Mesendoderm (in vitro differentiated cells): ENCODE measurements at regions not wholly inside any gene's neighbourhood (a gene's known extent, or its start where the extent isn't known, plus 50 kb on each side); places are given as distances from the start of the nearest gene placed in this dataset.

Experiments used
- DNase-seq: peaks from one replicate; pipeline ENCODE4 v3.0.0; 2013
- H2AK5ac ChIP-seq: 2 replicates; pipeline ENCODE4 v1.6.1; 2013; ENCODE audit warnings: low read length, inconsistent platforms
- H2BK120ac ChIP-seq: 2 replicates; pipeline ENCODE4 v1.6.1; 2013; ENCODE audit warnings: low read depth, mild to moderate bottlenecking, low read length, moderate library complexity, mixed read lengths
- H2BK15ac ChIP-seq: replicated peaks from 2 replicates; pipeline ENCODE4 v1.6.1; 2013; ENCODE audit warnings: low read depth, mild to moderate bottlenecking, moderate library complexity
- H2BK5ac ChIP-seq: 2 replicates; pipeline ENCODE4 v1.6.1; 2013; ENCODE audit warnings: low read length, inconsistent platforms
- H3K18ac ChIP-seq: 2 replicates; pipeline ENCODE4 v1.6.1; 2013; ENCODE audit warnings: mild to moderate bottlenecking, low read length, mixed read lengths
- H3K23ac ChIP-seq: one replicate; pipeline ENCODE4 v1.6.1; 2013; ENCODE audit warnings: low read length
- H3K27ac ChIP-seq: 2 replicates; pipeline ENCODE4 v1.5.1; 2013; ENCODE audit warnings: low read depth, mild to moderate bottlenecking, inconsistent platforms, low read length, moderate library complexity
- H3K27me3 ChIP-seq: 2 replicates; pipeline ENCODE4 v1.6.1; 2013; ENCODE audit warnings: low read length, control low read depth, mild to moderate bottlenecking, inconsistent platforms; ENCODE audit not compliant: insufficient read depth, poor library complexity
- H3K36me3 ChIP-seq: 2 replicates; pipeline ENCODE4 v1.6.1; 2013; ENCODE audit warnings: low read length, inconsistent platforms; ENCODE audit not compliant: control insufficient read depth, insufficient read depth
- H3K4ac ChIP-seq: one replicate; pipeline ENCODE4 v1.6.1; 2013; ENCODE audit warnings: low read depth, mild to moderate bottlenecking, low read length, moderate library complexity
- H3K4me1 ChIP-seq: 2 replicates; pipeline ENCODE4 v1.6.1; 2013; ENCODE audit warnings: low read depth, low read length, inconsistent platforms; ENCODE audit not compliant: control insufficient read depth
- H3K4me2 ChIP-seq: 2 replicates; pipeline ENCODE4 v1.6.1; 2013; ENCODE audit warnings: low read length
- H3K4me3 ChIP-seq: 2 replicates; pipeline ENCODE4 v1.5.1; 2013; ENCODE audit warnings: mild to moderate bottlenecking, low read length
- H3K56ac ChIP-seq: one replicate; pipeline ENCODE4 v1.6.1; 2013; ENCODE audit warnings: low read length
- H3K79me1 ChIP-seq: 2 replicates; pipeline ENCODE4 v1.6.1; 2013; ENCODE audit warnings: low read length, inconsistent platforms
- H3K79me2 ChIP-seq: 2 replicates; pipeline ENCODE4 v1.6.1; 2013; ENCODE audit warnings: mild to moderate bottlenecking, low read length; ENCODE audit not compliant: control insufficient read depth, insufficient read depth
- H3K9ac ChIP-seq: 2 replicates; pipeline ENCODE4 v1.6.1; 2013; ENCODE audit warnings: low read length, inconsistent platforms
- H4K5ac ChIP-seq: one replicate; pipeline ENCODE4 v1.6.1; 2013; ENCODE audit warnings: low read length
- H4K8ac ChIP-seq: one replicate; pipeline ENCODE4 v1.6.1; 2013; ENCODE audit warnings: low read depth, mild to moderate bottlenecking, control low read depth, low read length, moderate library complexity
- WGBS: extraction: QIAGEN DNeasy Blood & Tissue Kit; methylation state at CpG from one replicate; pipeline ENCODE4 v1.1.7; 2013; ENCODE audit warnings: low lambda C conversion rate, missing lambda C conversion rate; ENCODE audit not compliant: insufficient coverage; ENCODE audit errors: extremely low coverage; 5-methylcytosine and 5-hydroxymethylcytosine counted together

- peaks cover 9% of the 10 kb centered on the region for H3K4me1 ChIP-seq
- WGBS, result no CpG with 5 or more reads among the region's 2 CpGs
- H3K79me2 ChIP-seq, result no peaks in the 10 kb centered on the region
- no peak overlapping the region for H3K18ac ChIP-seq
- H3K36me3 ChIP-seq, result no peaks in the 10 kb centered on the region
- no peak overlapping the region for H3K27ac ChIP-seq
- no peak overlapping the region for H3K9ac ChIP-seq
- H4K8ac ChIP-seq, result no peak overlapping the region
- no peak overlapping the region for H2BK120ac ChIP-seq
- H2BK15ac ChIP-seq, result no peak overlapping the region
- H3K4me2 ChIP-seq, result no peak overlapping the region
- no peaks in the 10 kb centered on the region for H3K27me3 ChIP-seq
- H3K23ac ChIP-seq, result no peak overlapping the region
- no peak overlapping the region for H4K5ac ChIP-seq
- no peak overlapping the region for H3K56ac ChIP-seq
- H2AK5ac ChIP-seq, result no peak overlapping the region
- no peak overlapping the region for H2BK5ac ChIP-seq
- H3K4me3 ChIP-seq, result no peak overlapping the region
- DNase-seq, result peak; percentile 79
- H3K79me1 ChIP-seq, result no peaks in the 10 kb centered on the region
- no peak overlapping the region for H3K4ac ChIP-seq
Measured at GRCh38 chr1:184160236-184160635, 108.7 kb downstream of the TSEN15 start.

GRCh38 chr1:184161071-184161698, 109.7 kb downstream of the TSEN15 start:
- peak overlapping the region; percentile 22 for H3K56ac ChIP-seq
- H2BK120ac ChIP-seq, result no peak overlapping the region
- no peak overlapping the region for H3K4me2 ChIP-seq
- H3K23ac ChIP-seq, result peak overlapping the region; percentile 56
- H3K27ac ChIP-seq, result no peak overlapping the region
- no peak overlapping the region for H3K9ac ChIP-seq
- no peak overlapping the region for H2BK15ac ChIP-seq
- peaks cover 9% of the 10 kb centered on the region for H3K4me1 ChIP-seq
- no peak overlapping the region for H2AK5ac ChIP-seq
- no peak overlapping the region for H4K5ac ChIP-seq
- H3K79me1 ChIP-seq, result no peaks in the 10 kb centered on the region
- H3K36me3 ChIP-seq, result no peaks in the 10 kb centered on the region
- no peak overlapping the region for H4K8ac ChIP-seq
- H3K27me3 ChIP-seq, result no peaks in the 10 kb centered on the region
- no peak overlapping the region for H2BK5ac ChIP-seq
- H3K4me3 ChIP-seq, result no peak overlapping the region
- peak overlapping the region; percentile 56 for H3K18ac ChIP-seq
- no CpG with 5 or more reads among the region's 3 CpGs for WGBS
- H3K4ac ChIP-seq, result peak overlapping the region; percentile 48
- DNase-seq, result no peak
- H3K79me2 ChIP-seq, result no peaks in the 10 kb centered on the region

- no peak overlapping the region for H2BK15ac ChIP-seq
- H3K79me2 ChIP-seq, result no peaks in the 10 kb centered on the region
- no peak overlapping the region for H2AK5ac ChIP-seq
- H3K36me3 ChIP-seq, result no peaks in the 10 kb centered on the region
- WGBS, result no CpG with 5 or more reads among the region's 9 CpGs
- no peak overlapping the region for H4K8ac ChIP-seq
- H3K56ac ChIP-seq, result no peak overlapping the region
- H3K9ac ChIP-seq, result no peak overlapping the region
- no peak overlapping the region for H3K4ac ChIP-seq
- no peak overlapping the region for H2BK120ac ChIP-seq
- no peak overlapping the region for H4K5ac ChIP-seq
- DNase-seq, result no peak
- H3K18ac ChIP-seq, result no peak overlapping the region
- H3K27me3 ChIP-seq, result no peaks in the 10 kb centered on the region
- H3K79me1 ChIP-seq, result no peaks in the 10 kb centered on the region
- no peak overlapping the region for H2BK5ac ChIP-seq
- peaks cover 2% of the 10 kb centered on the region for H3K4me1 ChIP-seq
- no peak overlapping the region for H3K4me3 ChIP-seq
- no peak overlapping the region for H3K4me2 ChIP-seq
- no peak overlapping the region for H3K27ac ChIP-seq
- no peak overlapping the region for H3K23ac ChIP-seq
Measured at GRCh38 chr1:184162281-184162680, 110.8 kb downstream of the TSEN15 start.

- whole genome bisulfite sequencing, result no CpG with 5 or more reads among the region's 3 CpGs
- H3K4me1 ChIP-seq, result peaks cover 2% of the 10 kb centered on the region
- DNase-seq, result peak; percentile 79
- H3K27ac ChIP-seq, result no peak overlapping the region
- H3K23ac ChIP-seq, result no peak overlapping the region
- no peak overlapping the region for H2BK15ac ChIP-seq
- H3K36me3 ChIP-seq, result no peaks in the 10 kb centered on the region
- H4K8ac ChIP-seq, result no peak overlapping the region
- H3K79me2 ChIP-seq, result no peaks in the 10 kb centered on the region
- H3K4me3 ChIP-seq, result no peak overlapping the region
- no peak overlapping the region for H3K18ac ChIP-seq
- no peak overlapping the region for H3K4ac ChIP-seq
- H4K5ac ChIP-seq, result no peak overlapping the region
- H3K27me3 ChIP-seq, result no peaks in the 10 kb centered on the region
- H2BK5ac ChIP-seq, result no peak overlapping the region
- no peak overlapping the region for H3K56ac ChIP-seq
- no peak overlapping the region for H2AK5ac ChIP-seq
- no peaks in the 10 kb centered on the region for H3K79me1 ChIP-seq
- H3K9ac ChIP-seq, result no peak overlapping the region
- H3K4me2 ChIP-seq, result no peak overlapping the region
- no peak overlapping the region for H2BK120ac ChIP-seq
Measured at GRCh38 chr1:184163674-184164465, 112.3 kb downstream of the TSEN15 start.

- H2AK5ac ChIP-seq, result no peak overlapping the region
- H3K23ac ChIP-seq, result no peak overlapping the region
- no peak overlapping the region for H2BK120ac ChIP-seq
- H3K4me1 ChIP-seq, result peaks cover 2% of the 10 kb centered on the region
- H3K27me3 ChIP-seq, result no peaks in the 10 kb centered on the region
- no peak overlapping the region for H2BK5ac ChIP-seq
- H3K27ac ChIP-seq, result no peak overlapping the region
- no peak overlapping the region for H3K4ac ChIP-seq
- no peaks in the 10 kb centered on the region for H3K79me1 ChIP-seq
- no peak overlapping the region for H3K4me3 ChIP-seq
- no peak overlapping the region for H3K56ac ChIP-seq
- WGBS, result no CpG with 5 or more reads among the region's 1 CpG
- no peak overlapping the region for H2BK15ac ChIP-seq
- no peak for DNase-seq
- no peak overlapping the region for H3K18ac ChIP-seq
- no peaks in the 10 kb centered on the region for H3K79me2 ChIP-seq
- H4K5ac ChIP-seq, result no peak overlapping the region
- no peak overlapping the region for H3K9ac ChIP-seq
- H3K4me2 ChIP-seq, result no peak overlapping the region
- H4K8ac ChIP-seq, result no peak overlapping the region
- no peaks in the 10 kb centered on the region for H3K36me3 ChIP-seq
Measured at GRCh38 chr1:184164536-184164935, 113.0 kb downstream of the TSEN15 start.
